K562 (cell line): ENCODE measurements at regions not wholly inside any gene's neighbourhood (a gene's known extent, or its start where the extent isn't known, plus 50 kb on each side); places are given as distances from the start of the nearest gene placed in this dataset.

Experiments
- ATAC-seq: fragments of 200-7000 bp; cut with Tn5 transposase; 3 replicates; pipeline ENCODE4 v1.9.1; 2020; ENCODE audit warnings: moderate library complexity
- BruUV-seq: library from RNA; stranded (reverse); fragments of 400-500 nt; replicated peaks from 2 replicates; lab custom pipeline; 2021; lab: Mats Ljungman, UMichigan
- CTCF ChIA-PET: fragments of 300-600 bp; formaldehyde crosslinking; extraction: SDS; loops from one replicate; lab custom pipeline; 2021; ENCODE audit warnings: low intra/inter-chr PET ratio; lab: Yijun Ruan, JAX
- POLR2A ChIA-PET: fragments of 300-600, 350-650 bp; sonication (Branson Sonifier 250); formaldehyde crosslinking; extraction: SDS; loops from one replicate; lab custom pipeline; 2021; ENCODE audit warnings: antibody characterized with exemption, inconsistent platforms; lab: Yijun Ruan, JAX
- DNase-seq, 4 experiments: peaks; one replicate each; pipeline versions ENCODE4 v3.0.0 to v3.0.0-alpha.2; 2011 to 2018; ENCODE audit warnings: low spot score in 3 of 4, mixed read lengths in 3 of 4; ENCODE audit errors: extremely low read depth in 1 of 4
- FAIRE-seq: peaks from 2 replicates; lab custom pipeline; 2011; peaks lifted over from hg19 to GRCh38; lab: Jason Lieb, UNC
- H2AFZ ChIP-seq: 2 replicates; pipeline ENCODE4 v1.6.0; 2011; ENCODE audit warnings: low read depth, low read length, control low read depth, inconsistent platforms
- H3K27ac ChIP-seq: fragments of 200-600 bp; 3 replicates; pipeline ENCODE4 v1.8.0; 2011; ENCODE audit warnings: low read depth, mild to moderate bottlenecking, control low read depth, inconsistent platforms, low read length, moderate library complexity, mixed read lengths; ENCODE audit errors: extremely low read depth
- H3K27me3 ChIP-seq, 2 experiments: fragments of 300-600 bp in 1 of 2; 2 replicates in 1 of 2; 3 replicates in 1 of 2; pipeline versions ENCODE4 v1.6.0 to v1.8.0; 2011; ENCODE audit warnings: inconsistent platforms in 2 of 2, low read length in 2 of 2, mild to moderate bottlenecking in 1 of 2, mixed read lengths in 1 of 2, moderate library complexity in 1 of 2; ENCODE audit not compliant: control insufficient read depth in 2 of 2, insufficient read depth in 2 of 2
- H3K36me3 ChIP-seq: fragments of 300-600 bp; 3 replicates; pipeline ENCODE4 v1.8.0; 2011; ENCODE audit warnings: mild to moderate bottlenecking, low read length, inconsistent platforms; ENCODE audit not compliant: control insufficient read depth, insufficient read depth
- H3K4me1 ChIP-seq, 2 experiments: fragments of 200-600 bp in 1 of 2; replicated peaks in 1 of 2; 2 replicates in 1 of 2; 3 replicates in 1 of 2; pipeline versions ENCODE4 v1.5.1 to v1.8.0; 2011; ENCODE audit warnings: inconsistent platforms in 2 of 2, low read length in 2 of 2, mild to moderate bottlenecking in 1 of 2, mixed read lengths in 1 of 2, moderate library complexity in 1 of 2; ENCODE audit not compliant: control insufficient read depth in 2 of 2, insufficient read depth in 2 of 2
- H3K4me2 ChIP-seq: 2 replicates; pipeline ENCODE4 v1.6.1; 2011; ENCODE audit warnings: low read length, control low read depth, inconsistent platforms, mixed read lengths; ENCODE audit not compliant: insufficient read depth
- H3K4me3 ChIP-seq: fragments of 200-600 bp; sonication (generic), shearing (Covaris generic); 2 replicates; pipeline ENCODE4 v1.5.1; 2016; ENCODE audit warnings: control low read depth, inconsistent platforms
- H3K79me2 ChIP-seq: fragments of 200-600 bp; 3 replicates; pipeline ENCODE4 v1.8.0; 2011; ENCODE audit warnings: low read length, inconsistent platforms; ENCODE audit not compliant: control insufficient read depth, insufficient read depth
- H3K9ac ChIP-seq, 2 experiments: 2 replicates each; pipeline versions ENCODE4 v1.6.0 to v1.6.1; 2011; ENCODE audit warnings: low read depth in 2 of 2, low read length in 2 of 2, control low read depth in 1 of 2, inconsistent platforms in 1 of 2, mild to moderate bottlenecking in 1 of 2, mixed read lengths in 1 of 2; ENCODE audit not compliant: insufficient read depth in 1 of 2
- H3K9me1 ChIP-seq: one replicate; pipeline ENCODE4 v1.6.0; 2011; ENCODE audit warnings: inconsistent platforms, mild to moderate bottlenecking, low read length, moderate library complexity; ENCODE audit not compliant: control insufficient read depth, insufficient read depth
- H3K9me3 ChIP-seq: replicated peaks from 2 replicates; pipeline ENCODE4 v1.5.1; 2011; ENCODE audit warnings: low read depth, low read length, inconsistent platforms; ENCODE audit not compliant: control insufficient read depth, insufficient read depth
- H4K20me1 ChIP-seq: replicated peaks from 2 replicates; pipeline ENCODE4 v1.6.1; 2011; ENCODE audit warnings: low read length, inconsistent platforms, mixed read lengths; ENCODE audit not compliant: control insufficient read depth, insufficient read depth
- GATAD2B ChIP-seq: fragments of 450-650 bp; IDR thresholded peaks from 2 replicates; pipeline ENCODE4 v1.6.1; 2017; ENCODE audit warnings: mild to moderate bottlenecking, borderline replicate concordance
- MEF2D ChIP-seq: conservative IDR thresholded peaks from 2 replicates; pipeline ENCODE4 v1.6.1; 2016; ENCODE audit warnings: low read depth, missing genetic modification characterization, missing compliant biosample characterization
- NBN ChIP-seq: fragments of 450-650 bp; IDR thresholded peaks from 2 replicates; pipeline ENCODE4 v1.6.1; 2016; ENCODE audit warnings: low read depth, mild to moderate bottlenecking
- OTX1 ChIP-seq: fragments of 450-650 bp; formaldehyde crosslinking; IDR thresholded peaks from 2 replicates; pipeline ENCODE4 v1.4.0; 2022; ENCODE audit warnings: mild to moderate bottlenecking
- TRIM24 ChIP-seq, 2 experiments: fragments of 450-650 bp; IDR thresholded peaks; 2 replicates each; pipeline ENCODE4 v1.6.1; 2016
- VEZF1 ChIP-seq: fragments of 200-800 bp; sonication (Bioruptor generic); IDR thresholded peaks from 2 replicates; pipeline ENCODE4 v1.6.1; 2017; ENCODE audit warnings: missing genetic modification characterization, missing compliant biosample characterization
- ZKSCAN1 ChIP-seq: fragments of 150-350 bp; IDR thresholded peaks from 2 replicates; pipeline ENCODE4 v1.6.1; 2016; ENCODE audit warnings: low read depth, low read length
- ZNF239 ChIP-seq: fragments of 250-450 bp; sonication (Bioruptor Pico); IDR thresholded peaks from 2 replicates; pipeline ENCODE4 v1.4.0; 2020; ENCODE audit warnings: mild to moderate bottlenecking
- ZSCAN32 ChIP-seq: fragments of 450-650 bp; formaldehyde crosslinking; IDR thresholded peaks from 2 replicates; pipeline ENCODE4 v1.4.0; 2020; ENCODE audit warnings: mild to moderate bottlenecking, moderate library complexity
- WGBS: fragments of 100-300 bp; shearing (Covaris generic); methylation state at CpG from one replicate; pipeline ENCODE4 v1.1.6; 2016; ENCODE audit warnings: low coverage, mixed read lengths; ENCODE audit not compliant: insufficient coverage; ENCODE audit errors: missing lambda C conversion rate; 5-methylcytosine and 5-hydroxymethylcytosine counted together
- in situ Hi-C: fragments of 300-500 bp; cut with MboI; formaldehyde crosslinking; loops from 4 replicates; pipeline ENCODE4 v1.15.0; 2018; ENCODE audit warnings: inconsistent platforms, mixed read lengths
- intact Hi-C: fragments of 100-400 bp; cut with micrococcal nuclease; formaldehyde crosslinking; loops from 2 replicates; pipeline ENCODE4 v1.14.2; 2022

DNA sequence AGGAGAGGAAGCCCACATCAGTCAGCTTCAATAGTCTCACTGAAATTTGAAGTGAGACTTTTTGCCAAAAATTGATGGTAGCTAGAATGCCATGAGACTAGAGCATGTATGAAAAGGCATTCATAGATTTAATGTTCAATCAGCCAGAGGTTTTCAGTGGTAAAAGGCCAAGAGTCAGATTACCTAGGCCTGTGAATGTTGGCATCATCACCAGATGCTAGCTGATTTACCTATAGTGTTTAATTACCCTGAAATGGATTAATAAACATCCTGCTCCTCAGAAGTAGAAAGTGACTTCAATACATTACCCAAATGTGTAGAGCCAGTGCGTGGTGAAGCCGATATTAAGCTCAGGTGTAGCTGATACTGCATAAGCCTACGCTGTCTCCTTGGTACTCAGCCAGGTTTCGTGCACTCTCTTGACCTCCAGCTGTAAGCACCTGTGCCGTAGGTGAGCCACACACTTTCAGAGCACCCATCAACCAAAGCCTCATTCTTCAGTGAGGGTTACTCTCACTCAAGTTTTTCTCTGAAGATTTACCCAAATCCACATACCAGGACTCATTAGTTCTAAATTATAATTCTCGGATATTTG lies 1140.3 kb upstream of the SLC10A2 start:
- Histone ChIP-seq H3K79me2 (no peaks in the 10 kb centered on the region), H4K20me1 (no peaks in the 10 kb centered on the region), H3K9me1 (no peaks in the 10 kb centered on the region), H3K4me3 (no peak overlapping the region), H3K27me3 (no peaks in the 10 kb centered on the region), H3K9ac (no peak overlapping the region), H3K9me3 (no peaks in the 10 kb centered on the region), H2AFZ (no peak overlapping the region), H3K4me1 (no peaks in the 10 kb centered on the region), H3K36me3 (no peaks in the 10 kb centered on the region), H3K4me2 (no peak overlapping the region), H3K27ac (no peak overlapping the region)
- BruUV-seq, result no TSS peak
- CTCF ChIA-PET, result no interaction called here
- POLR2A ChIA-PET, result no interaction called here
- WGBS, result 10% methylated on average over 4 of the region's 6 CpGs
- ATAC-seq (no peak), FAIRE-seq (no peak), DNase-seq (no peak)
- in situ Hi-C loops, result no loop called here
- intact Hi-C loops, result no loop called here
- TF ChIP-seq VEZF1, result no peak
- no peak for TF ChIP-seq ZNF239 (CRISPR knock-in tag)
- no peak for TF ChIP-seq GATAD2B
- no peak for TF ChIP-seq ZKSCAN1
- TF ChIP-seq TRIM24 (IDR thresholded peaks at IDR 0.05), result no peak
- TF ChIP-seq MEF2D (tag), result no peak
- TF ChIP-seq NBN, result no peak
- TF ChIP-seq ZSCAN32, result no peak
- TF ChIP-seq OTX1, result no peak
